MM.1S (cell line): ENCODE measurements at regions not wholly inside any gene's neighbourhood (a gene's known extent, or its start where the extent isn't known, plus 50 kb on each side); places are given as distances from the start of the nearest gene placed in this dataset.

Experiments used
- EZH2phosphoT487 ChIP-seq: fragments of 300-600 bp; sonication (generic); IDR thresholded peaks from 2 replicates; pipeline ENCODE4 v1.6.1; 2018; ENCODE audit warnings: antibody characterized with exemption, low read length
- TF ChIP-seq, protein P1 (sequence below): fragments of 300-600 bp; sonication (generic); IDR thresholded peaks from 2 replicates; pipeline ENCODE4 v1.5.1; 2016; ENCODE audit warnings: antibody characterized with exemption, low read length, mixed read lengths

- TF ChIP-seq, protein P1, sequence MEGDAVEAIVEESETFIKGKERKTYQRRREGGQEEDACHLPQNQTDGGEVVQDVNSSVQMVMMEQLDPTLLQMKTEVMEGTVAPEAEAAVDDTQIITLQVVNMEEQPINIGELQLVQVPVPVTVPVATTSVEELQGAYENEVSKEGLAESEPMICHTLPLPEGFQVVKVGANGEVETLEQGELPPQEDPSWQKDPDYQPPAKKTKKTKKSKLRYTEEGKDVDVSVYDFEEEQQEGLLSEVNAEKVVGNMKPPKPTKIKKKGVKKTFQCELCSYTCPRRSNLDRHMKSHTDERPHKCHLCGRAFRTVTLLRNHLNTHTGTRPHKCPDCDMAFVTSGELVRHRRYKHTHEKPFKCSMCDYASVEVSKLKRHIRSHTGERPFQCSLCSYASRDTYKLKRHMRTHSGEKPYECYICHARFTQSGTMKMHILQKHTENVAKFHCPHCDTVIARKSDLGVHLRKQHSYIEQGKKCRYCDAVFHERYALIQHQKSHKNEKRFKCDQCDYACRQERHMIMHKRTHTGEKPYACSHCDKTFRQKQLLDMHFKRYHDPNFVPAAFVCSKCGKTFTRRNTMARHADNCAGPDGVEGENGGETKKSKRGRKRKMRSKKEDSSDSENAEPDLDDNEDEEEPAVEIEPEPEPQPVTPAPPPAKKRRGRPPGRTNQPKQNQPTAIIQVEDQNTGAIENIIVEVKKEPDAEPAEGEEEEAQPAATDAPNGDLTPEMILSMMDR: no peak
- TF ChIP-seq EZH2phosphoT487: no peak
Observed at GRCh38 chr3:147735616-147736015, 326.5 kb downstream of the ZIC1 start.
